H1 (cell line): ENCODE measurements at regions not wholly inside any gene's neighbourhood (a gene's known extent, or its start where the extent isn't known, plus 50 kb on each side); places are given as distances from the start of the nearest gene placed in this dataset.

Experiments used
- SP1 ChIP-seq: IDR thresholded peaks from 2 replicates; pipeline ENCODE4 v1.6.1; 2011; ENCODE audit warnings: low read depth, low read length
- TF ChIP-seq, protein P1 (sequence below): IDR thresholded peaks from 2 replicates; pipeline ENCODE4 v1.6.1; 2012; ENCODE audit warnings: low read length, inconsistent platforms
- TF ChIP-seq, protein P2 (sequence below), 3 experiments: IDR thresholded peaks; 1 replicate in 2 of 3; 2 replicates in 1 of 3; pipeline versions ENCODE4 v1.5.1 to v1.6.1; 2011; ENCODE audit warnings: low read length in 3 of 3, mild to moderate bottlenecking in 3 of 3, inconsistent platforms in 2 of 3, low read depth in 1 of 3, moderate library complexity in 1 of 3; ENCODE audit not compliant: insufficient read depth in 1 of 3; ENCODE audit errors: control extremely low read depth in 1 of 3

DNA sequence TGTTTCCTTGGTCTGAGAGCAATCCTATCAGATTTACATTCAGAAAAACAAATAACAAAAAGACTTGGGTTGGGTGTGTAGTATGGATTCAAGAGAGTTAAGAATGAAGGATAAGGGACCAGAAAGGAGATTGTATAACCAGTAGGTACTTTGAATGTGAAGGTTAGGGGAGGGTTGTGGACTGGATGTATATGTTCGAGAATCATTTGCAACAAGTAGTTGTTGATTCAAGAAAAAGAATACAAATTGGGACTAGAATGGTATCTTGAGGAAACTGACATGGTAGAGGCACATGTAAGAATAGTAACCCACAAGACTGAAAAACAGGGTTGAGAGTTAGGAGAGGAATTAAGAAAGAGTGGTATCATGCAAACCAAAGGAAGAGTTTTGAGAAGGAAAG, 240.0 kb upstream of the PPP1R3A start (continued):
- no peak for TF ChIP-seq SP1
- TF ChIP-seq, protein P1, sequence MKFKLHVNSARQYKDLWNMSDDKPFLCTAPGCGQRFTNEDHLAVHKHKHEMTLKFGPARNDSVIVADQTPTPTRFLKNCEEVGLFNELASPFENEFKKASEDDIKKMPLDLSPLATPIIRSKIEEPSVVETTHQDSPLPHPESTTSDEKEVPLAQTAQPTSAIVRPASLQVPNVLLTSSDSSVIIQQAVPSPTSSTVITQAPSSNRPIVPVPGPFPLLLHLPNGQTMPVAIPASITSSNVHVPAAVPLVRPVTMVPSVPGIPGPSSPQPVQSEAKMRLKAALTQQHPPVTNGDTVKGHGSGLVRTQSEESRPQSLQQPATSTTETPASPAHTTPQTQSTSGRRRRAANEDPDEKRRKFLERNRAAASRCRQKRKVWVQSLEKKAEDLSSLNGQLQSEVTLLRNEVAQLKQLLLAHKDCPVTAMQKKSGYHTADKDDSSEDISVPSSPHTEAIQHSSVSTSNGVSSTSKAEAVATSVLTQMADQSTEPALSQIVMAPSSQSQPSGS: no peak
- TF ChIP-seq, protein P2, sequence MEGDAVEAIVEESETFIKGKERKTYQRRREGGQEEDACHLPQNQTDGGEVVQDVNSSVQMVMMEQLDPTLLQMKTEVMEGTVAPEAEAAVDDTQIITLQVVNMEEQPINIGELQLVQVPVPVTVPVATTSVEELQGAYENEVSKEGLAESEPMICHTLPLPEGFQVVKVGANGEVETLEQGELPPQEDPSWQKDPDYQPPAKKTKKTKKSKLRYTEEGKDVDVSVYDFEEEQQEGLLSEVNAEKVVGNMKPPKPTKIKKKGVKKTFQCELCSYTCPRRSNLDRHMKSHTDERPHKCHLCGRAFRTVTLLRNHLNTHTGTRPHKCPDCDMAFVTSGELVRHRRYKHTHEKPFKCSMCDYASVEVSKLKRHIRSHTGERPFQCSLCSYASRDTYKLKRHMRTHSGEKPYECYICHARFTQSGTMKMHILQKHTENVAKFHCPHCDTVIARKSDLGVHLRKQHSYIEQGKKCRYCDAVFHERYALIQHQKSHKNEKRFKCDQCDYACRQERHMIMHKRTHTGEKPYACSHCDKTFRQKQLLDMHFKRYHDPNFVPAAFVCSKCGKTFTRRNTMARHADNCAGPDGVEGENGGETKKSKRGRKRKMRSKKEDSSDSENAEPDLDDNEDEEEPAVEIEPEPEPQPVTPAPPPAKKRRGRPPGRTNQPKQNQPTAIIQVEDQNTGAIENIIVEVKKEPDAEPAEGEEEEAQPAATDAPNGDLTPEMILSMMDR (IDR thresholded peaks at IDR 0.05; ENCODE audit: control extremely low read depth in 1 of 3, insufficient read depth in 1 of 3, low read depth in 1 of 3, low read length in 3 of 3): no peak
